ENCODE measurements at regions not wholly inside any gene's neighbourhood (a gene's known extent, or its start where the extent isn't known, plus 50 kb on each side); places are given as distances from the start of the nearest gene placed in this dataset.

DNA sequence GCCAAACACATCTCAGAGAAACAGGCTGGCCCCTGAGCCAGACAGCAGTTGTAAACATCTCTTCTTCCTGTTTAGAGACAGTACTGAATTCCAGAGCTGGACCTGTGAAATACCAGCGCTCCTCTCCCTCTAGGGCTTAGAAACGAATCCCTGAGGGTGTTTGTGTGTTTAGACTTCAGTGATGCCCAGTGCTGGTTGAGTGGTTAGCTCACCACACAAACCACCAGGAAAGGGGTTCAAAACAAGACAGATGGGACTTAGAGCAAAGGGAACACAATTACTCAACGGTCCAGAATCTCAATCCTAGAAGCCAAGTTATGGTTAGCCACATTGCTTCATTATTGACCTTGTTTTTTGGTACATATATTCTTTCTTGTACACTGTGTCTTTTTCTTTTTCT, 108.7 kb upstream of the TMEM170B start:
- Histone ChIP-seq H3K79me2 (ENCODE audit: insufficient read depth, low read length) (no peaks in the 10 kb centered on the region), H3K4me1 (ENCODE audit: insufficient read depth, low read length) (no peaks in the 10 kb centered on the region), H3K27ac (ENCODE audit: low read length) (no peak overlapping the region), H3K4me3 (ENCODE audit: low read depth in 1 of 2, low read length in 2 of 2) (no peak overlapping the region), H3K27me3 (ENCODE audit: insufficient read depth, low read length, poor library complexity) (no peaks in the 10 kb centered on the region), H2AFZ (ENCODE audit: low read depth, low read length) (no peak overlapping the region), H4K20me1 (ENCODE audit: insufficient read depth, low read length) (no peaks in the 10 kb centered on the region), H3K36me3 (ENCODE audit: insufficient read depth, low read length) (no peaks in the 10 kb centered on the region), H3K9ac (ENCODE audit: low read depth, low read length) (no peak overlapping the region), H3K9me3 (ENCODE audit: insufficient read depth, low read length, severe bottlenecking) (no peaks in the 10 kb centered on the region), H3K4me2 (ENCODE audit: insufficient read depth, low read length) (no peak overlapping the region)
- no peak for TF ChIP-seq EZH2 (IDR thresholded peaks at IDR 0.05; ENCODE audit: borderline replicate concordance, low read depth, low read length, severe bottlenecking)
- TF ChIP-seq, protein P1, sequence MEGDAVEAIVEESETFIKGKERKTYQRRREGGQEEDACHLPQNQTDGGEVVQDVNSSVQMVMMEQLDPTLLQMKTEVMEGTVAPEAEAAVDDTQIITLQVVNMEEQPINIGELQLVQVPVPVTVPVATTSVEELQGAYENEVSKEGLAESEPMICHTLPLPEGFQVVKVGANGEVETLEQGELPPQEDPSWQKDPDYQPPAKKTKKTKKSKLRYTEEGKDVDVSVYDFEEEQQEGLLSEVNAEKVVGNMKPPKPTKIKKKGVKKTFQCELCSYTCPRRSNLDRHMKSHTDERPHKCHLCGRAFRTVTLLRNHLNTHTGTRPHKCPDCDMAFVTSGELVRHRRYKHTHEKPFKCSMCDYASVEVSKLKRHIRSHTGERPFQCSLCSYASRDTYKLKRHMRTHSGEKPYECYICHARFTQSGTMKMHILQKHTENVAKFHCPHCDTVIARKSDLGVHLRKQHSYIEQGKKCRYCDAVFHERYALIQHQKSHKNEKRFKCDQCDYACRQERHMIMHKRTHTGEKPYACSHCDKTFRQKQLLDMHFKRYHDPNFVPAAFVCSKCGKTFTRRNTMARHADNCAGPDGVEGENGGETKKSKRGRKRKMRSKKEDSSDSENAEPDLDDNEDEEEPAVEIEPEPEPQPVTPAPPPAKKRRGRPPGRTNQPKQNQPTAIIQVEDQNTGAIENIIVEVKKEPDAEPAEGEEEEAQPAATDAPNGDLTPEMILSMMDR (IDR thresholded peaks at IDR 0.05; ENCODE audit: borderline replicate concordance, extremely low read depth, low read length, poor library complexity, severe bottlenecking), result no peak
- ATAC-seq (ENCODE audit: insufficient read depth, low read depth) (no peak), DNase-seq (no peak)

DNA sequence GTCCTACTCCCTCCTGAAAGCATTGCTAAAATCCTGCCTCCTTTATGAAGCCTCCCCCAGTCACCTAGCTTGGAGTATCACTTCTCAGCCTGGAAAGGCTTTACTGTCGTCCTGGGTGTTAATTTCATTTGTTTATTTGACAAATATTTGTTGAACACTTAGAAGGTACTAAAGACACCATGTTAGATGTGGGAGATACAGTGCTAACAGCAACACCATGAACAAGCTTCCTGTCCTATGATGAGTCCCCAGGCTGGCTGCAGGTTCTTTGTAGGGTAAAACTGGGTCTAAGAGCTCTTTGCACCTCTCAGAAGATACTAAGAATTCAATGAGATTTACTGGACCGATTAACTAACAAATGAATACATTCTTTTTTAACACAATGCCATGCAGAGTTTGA, 109.2 kb upstream of the TMEM170B start:
- H3K36me3 ChIP-seq (ENCODE audit: insufficient read depth, low read length), result no peaks in the 10 kb centered on the region
- ATAC-seq (ENCODE audit: insufficient read depth, low read depth) (no peak), DNase-seq (no peak)
- H3K9ac ChIP-seq (ENCODE audit: low read depth, low read length), result no peak overlapping the region
- H3K4me1 ChIP-seq (ENCODE audit: insufficient read depth, low read length), result no peaks in the 10 kb centered on the region
- no peak overlapping the region for H3K4me2 ChIP-seq (ENCODE audit: insufficient read depth, low read length)
- H3K79me2 ChIP-seq (ENCODE audit: insufficient read depth, low read length), result no peaks in the 10 kb centered on the region
- H3K27me3 ChIP-seq (ENCODE audit: insufficient read depth, low read length, poor library complexity), result no peaks in the 10 kb centered on the region
- no peak overlapping the region for H2AFZ ChIP-seq (ENCODE audit: low read depth, low read length)
- H3K4me3 ChIP-seq (ENCODE audit: low read depth in 1 of 2, low read length in 2 of 2), result no peak overlapping the region
- no peaks in the 10 kb centered on the region for H4K20me1 ChIP-seq (ENCODE audit: insufficient read depth, low read length)
- H3K27ac ChIP-seq (ENCODE audit: low read length), result no peak overlapping the region
- H3K9me3 ChIP-seq (ENCODE audit: insufficient read depth, low read length, severe bottlenecking), result no peaks in the 10 kb centered on the region
- TF ChIP-seq EZH2 (IDR thresholded peaks at IDR 0.05; ENCODE audit: borderline replicate concordance, low read depth, low read length, severe bottlenecking), result no peak
- TF ChIP-seq, protein P1 (IDR thresholded peaks at IDR 0.05; ENCODE audit: borderline replicate concordance, extremely low read depth, low read length, poor library complexity, severe bottlenecking), result no peak

DNA sequence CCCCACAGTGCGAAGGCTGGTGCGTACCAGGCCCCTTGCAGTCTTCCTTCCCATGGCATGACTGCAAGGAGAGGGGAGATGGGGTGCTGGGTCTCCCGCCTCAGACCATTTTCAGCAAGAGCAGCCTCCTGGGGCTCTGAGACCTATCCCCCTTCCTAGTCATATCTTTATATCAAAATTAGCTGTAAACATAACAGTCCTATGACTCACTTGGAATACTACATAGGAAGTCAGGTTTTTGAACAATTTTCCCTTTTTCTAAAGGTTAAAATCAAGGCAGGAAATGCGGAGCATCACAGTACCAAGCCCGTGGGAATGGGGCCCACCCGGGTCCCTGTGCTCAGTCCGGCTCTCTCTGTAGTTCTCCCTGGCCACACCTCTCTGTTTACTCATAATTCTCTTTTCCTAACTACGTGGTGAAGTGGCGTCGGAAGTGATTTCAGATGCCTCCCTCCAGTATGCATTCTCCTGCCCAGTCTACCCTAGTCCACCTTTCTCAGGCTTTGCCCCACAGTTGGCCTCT, 109.8 kb upstream of the TMEM170B start:
- ATAC-seq (ENCODE audit: insufficient read depth, low read depth), result no peak
- no peak overlapping the region for H3K4me3 ChIP-seq (ENCODE audit: low read depth in 1 of 2, low read length in 2 of 2)
- no peak overlapping the region for H2AFZ ChIP-seq (ENCODE audit: low read depth, low read length)
- no peaks in the 10 kb centered on the region for H3K9me3 ChIP-seq (ENCODE audit: insufficient read depth, low read length, severe bottlenecking)
- no peaks in the 10 kb centered on the region for H3K79me2 ChIP-seq (ENCODE audit: insufficient read depth, low read length)
- H3K27ac ChIP-seq (ENCODE audit: low read length), result no peak overlapping the region
- H3K4me2 ChIP-seq (ENCODE audit: insufficient read depth, low read length), result no peak overlapping the region
- H3K36me3 ChIP-seq (ENCODE audit: insufficient read depth, low read length), result no peaks in the 10 kb centered on the region
- H3K27me3 ChIP-seq (ENCODE audit: insufficient read depth, low read length, poor library complexity), result no peaks in the 10 kb centered on the region
- DNase-seq, result no peak
- no peak overlapping the region for H3K9ac ChIP-seq (ENCODE audit: low read depth, low read length)
- TF ChIP-seq EZH2 (IDR thresholded peaks at IDR 0.05; ENCODE audit: borderline replicate concordance, low read depth, low read length, severe bottlenecking), result no peak
- TF ChIP-seq, protein P1 (IDR thresholded peaks at IDR 0.05; ENCODE audit: borderline replicate concordance, extremely low read depth, low read length, poor library complexity, severe bottlenecking), result no peak
- no peaks in the 10 kb centered on the region for H4K20me1 ChIP-seq (ENCODE audit: insufficient read depth, low read length)
- no peaks in the 10 kb centered on the region for H3K4me1 ChIP-seq (ENCODE audit: insufficient read depth, low read length)
